PC-9 (cell line): ENCODE measurements at regions not wholly inside any gene's neighbourhood (a gene's known extent, or its start where the extent isn't known, plus 50 kb on each side); places are given as distances from the start of the nearest gene placed in this dataset.
"Not testable (repeated sequence)": the region's sequence is repeated elsewhere in the genome, so short reads cannot be mapped to it uniquely, and the experiment has no call there.

ENCODE experiments used
- BruUV-seq: library from RNA; stranded (reverse); fragments of 400-500 nt; replicated peaks from 2 replicates; lab custom pipeline; 2021; lab: Mats Ljungman, UMichigan
- CTCF ChIA-PET: fragments of 300-600 bp; sonication (Branson Sonifier 250); formaldehyde crosslinking; loops from one replicate; lab custom pipeline; 2022; ENCODE audit warnings: antibody characterized with exemption; lab: Charles Lee
- POLR2A ChIA-PET: fragments of 300-600 bp; sonication (Branson Sonifier 250); formaldehyde crosslinking; loops from one replicate; lab custom pipeline; 2022; ENCODE audit warnings: antibody characterized with exemption; ENCODE audit not compliant: unreplicated experiment; lab: Charles Lee
- DNase-seq, 2 experiments: peaks; one replicate each; pipeline versions ENCODE4 v3.0.0 to v3.0.0-alpha.2; 2015 to 2022; ENCODE audit warnings: mixed read lengths in 1 of 2
- H2AFZ ChIP-seq: fragments of 200-600 bp; sonication (generic); 2 replicates; pipeline ENCODE4 v1.8.1; 2017; ENCODE audit warnings: antibody characterized with exemption
- H3F3A ChIP-seq: fragments of 200-600 bp; sonication (generic); 2 replicates; pipeline ENCODE4 v1.8.1; 2017; ENCODE audit warnings: antibody characterized with exemption, mild to moderate bottlenecking, low read depth; ENCODE audit not compliant: insufficient read depth
- H3K27ac ChIP-seq: fragments of 200-600 bp; sonication (generic); 2 replicates; pipeline ENCODE4 v1.6.1; 2016; ENCODE audit warnings: mixed run types
- H3K27me3 ChIP-seq: fragments of 200-600 bp; sonication (generic); 2 replicates; pipeline ENCODE4 v1.6.1; 2016; ENCODE audit warnings: low read depth, mixed run types; ENCODE audit not compliant: insufficient read depth
- H3K36me3 ChIP-seq: fragments of 200-600 bp; sonication (generic); 2 replicates; pipeline ENCODE4 v1.6.1; 2016; ENCODE audit warnings: low read depth, mixed run types
- H3K4me1 ChIP-seq: fragments of 200-600 bp; sonication (generic); replicated peaks from 2 replicates; pipeline ENCODE4 v1.6.1; 2016; ENCODE audit warnings: mixed run types; ENCODE audit not compliant: insufficient read depth
- H3K4me2 ChIP-seq: fragments of 200-600 bp; sonication (generic); 2 replicates; pipeline ENCODE4 v1.6.1; 2017; ENCODE audit warnings: mixed run types
- H3K4me3 ChIP-seq: fragments of 200-600 bp; sonication (generic); 2 replicates; pipeline ENCODE4 v1.6.1; 2016; ENCODE audit warnings: mixed run types
- H3K79me2 ChIP-seq: fragments of 200-600 bp; sonication (generic); 2 replicates; pipeline ENCODE4 v1.6.1; 2017; ENCODE audit warnings: low read depth, mixed run types
- H3K9me2 ChIP-seq: fragments of 200-600 bp; sonication (generic); 2 replicates; pipeline ENCODE4 v1.8.1; 2017; ENCODE audit warnings: mild to moderate bottlenecking; ENCODE audit not compliant: insufficient read depth
- H3K9me3 ChIP-seq: fragments of 200-600 bp; sonication (generic); 2 replicates; pipeline ENCODE4 v1.8.1; 2016; ENCODE audit warnings: low read depth; ENCODE audit not compliant: insufficient read depth
- H4K20me1 ChIP-seq: fragments of 200-600 bp; sonication (generic); 2 replicates; pipeline ENCODE4 v1.8.1; 2017; ENCODE audit not compliant: insufficient read depth
- EZH2 ChIP-seq: fragments of 200-600 bp; sonication (generic); IDR thresholded peaks from 2 replicates; pipeline ENCODE4 v1.8.0; 2017; ENCODE audit warnings: antibody characterized with exemption, low read depth
- intact Hi-C: fragments of 100-400 bp; cut with micrococcal nuclease; formaldehyde crosslinking; loops from one replicate; pipeline ENCODE4 v1.10.0; 2022; ENCODE audit not compliant: unreplicated experiment
- TF ChIP-seq, protein P1 (sequence below): fragments of 200-600 bp; sonication (generic); conservative IDR thresholded peaks from 2 replicates; pipeline ENCODE4 v1.6.1; 2017; ENCODE audit warnings: mixed run types, antibody characterized with exemption, mild to moderate bottlenecking, moderate library complexity

DNA sequence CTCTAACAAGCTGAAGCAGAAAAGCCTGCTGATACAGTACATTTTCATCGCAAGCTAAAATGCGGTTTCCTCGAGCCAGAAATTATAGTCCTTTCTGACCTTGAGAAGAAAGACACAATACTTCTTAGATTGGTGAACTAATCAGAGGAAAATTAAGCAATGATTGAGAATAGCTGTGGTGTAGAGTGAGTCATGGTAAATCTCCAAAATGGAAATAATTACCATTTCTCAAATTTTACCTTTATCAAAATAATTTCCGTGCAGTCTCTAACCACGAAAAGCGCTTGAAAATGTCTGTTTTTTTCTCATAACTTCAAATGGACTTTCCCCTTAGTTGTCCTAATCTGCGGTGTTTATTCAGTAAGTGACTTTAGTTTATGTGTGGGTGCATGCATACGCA, 190.2 kb downstream of the CPE start:
- no TSS peak for BruUV-seq
- Histone ChIP-seq H3F3A (no peaks in the 10 kb centered on the region), H3K36me3 (no peaks in the 10 kb centered on the region), H3K79me2 (no peaks in the 10 kb centered on the region), H3K9me3 (no peaks in the 10 kb centered on the region), H2AFZ (no peak overlapping the region), H3K27me3 (no peaks in the 10 kb centered on the region), H3K4me1 (no peaks in the 10 kb centered on the region), H4K20me1 (no peaks in the 10 kb centered on the region), H3K4me3 (no peak overlapping the region), H3K9me2 (no peaks in the 10 kb centered on the region), H3K4me2 (no peak overlapping the region), H3K27ac (no peak overlapping the region)
- CTCF ChIA-PET: no interaction called here
- POLR2A ChIA-PET: no interaction called here
- no peak for DNase-seq
- TF ChIP-seq, protein P1, sequence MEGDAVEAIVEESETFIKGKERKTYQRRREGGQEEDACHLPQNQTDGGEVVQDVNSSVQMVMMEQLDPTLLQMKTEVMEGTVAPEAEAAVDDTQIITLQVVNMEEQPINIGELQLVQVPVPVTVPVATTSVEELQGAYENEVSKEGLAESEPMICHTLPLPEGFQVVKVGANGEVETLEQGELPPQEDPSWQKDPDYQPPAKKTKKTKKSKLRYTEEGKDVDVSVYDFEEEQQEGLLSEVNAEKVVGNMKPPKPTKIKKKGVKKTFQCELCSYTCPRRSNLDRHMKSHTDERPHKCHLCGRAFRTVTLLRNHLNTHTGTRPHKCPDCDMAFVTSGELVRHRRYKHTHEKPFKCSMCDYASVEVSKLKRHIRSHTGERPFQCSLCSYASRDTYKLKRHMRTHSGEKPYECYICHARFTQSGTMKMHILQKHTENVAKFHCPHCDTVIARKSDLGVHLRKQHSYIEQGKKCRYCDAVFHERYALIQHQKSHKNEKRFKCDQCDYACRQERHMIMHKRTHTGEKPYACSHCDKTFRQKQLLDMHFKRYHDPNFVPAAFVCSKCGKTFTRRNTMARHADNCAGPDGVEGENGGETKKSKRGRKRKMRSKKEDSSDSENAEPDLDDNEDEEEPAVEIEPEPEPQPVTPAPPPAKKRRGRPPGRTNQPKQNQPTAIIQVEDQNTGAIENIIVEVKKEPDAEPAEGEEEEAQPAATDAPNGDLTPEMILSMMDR: no peak
- TF ChIP-seq EZH2: no peak
- intact Hi-C loops: no loop called here

DNA sequence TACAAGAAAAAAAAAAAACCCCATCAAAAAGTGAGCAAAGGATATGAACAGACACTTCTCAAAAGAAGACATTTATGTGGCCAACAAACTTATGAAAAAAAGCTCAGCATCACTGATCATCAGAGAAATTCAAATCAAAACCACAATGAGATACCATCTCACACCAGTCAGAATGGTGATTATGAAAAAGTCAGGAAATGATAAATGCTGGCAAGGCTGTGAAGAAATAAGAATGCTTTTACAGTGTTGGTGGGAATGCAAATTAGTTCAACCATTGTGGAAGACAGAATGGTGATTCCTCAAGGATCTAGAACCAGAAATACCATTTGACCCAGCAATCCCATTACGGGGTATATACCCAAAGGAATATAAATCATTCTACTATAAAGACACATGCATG, 192.7 kb downstream of the CPE start:
- POLR2A ChIA-PET: not testable (repeated sequence)

DNA sequence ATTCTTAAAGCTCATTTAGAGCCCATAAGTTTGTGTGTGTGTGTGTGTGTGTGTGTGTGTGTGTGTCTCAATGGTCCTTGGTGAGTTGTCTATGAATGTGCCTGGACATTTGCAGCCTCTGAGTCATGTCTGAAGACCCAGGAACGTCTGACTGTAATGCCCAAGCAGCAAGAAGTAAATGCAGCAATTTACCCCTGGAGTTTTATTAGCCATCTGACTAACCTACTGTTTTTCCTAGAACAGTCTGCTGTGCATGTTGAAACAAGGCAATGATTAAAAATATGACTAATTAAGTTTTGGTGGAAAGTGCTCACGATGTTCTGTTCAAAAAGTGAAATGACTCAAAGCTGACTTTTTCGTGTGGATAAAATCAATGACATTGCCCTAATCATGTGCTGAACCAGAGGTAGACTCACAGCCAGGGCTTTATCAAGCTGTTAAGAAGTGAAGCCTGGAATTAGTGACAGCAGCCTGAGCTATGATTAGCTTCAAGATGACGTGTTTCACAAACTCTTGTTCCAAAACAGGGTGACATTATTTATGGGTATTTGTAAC, 201.6 kb downstream of the CPE start:
- intact Hi-C loops: no loop called here
- ChIA-PET CTCF (no interaction called here), POLR2A (interaction anchor here (0.5 kb wide), 1 partner anchor 21 kb away, joined by 4 read pairs; no protein-coding TSS in a partner anchor)
- H3K9me3 ChIP-seq: no peaks in the 10 kb centered on the region
- no peak overlapping the region for H3K4me2 ChIP-seq
- no peaks in the 10 kb centered on the region for H3K4me1 ChIP-seq
- H3K4me3 ChIP-seq: no peak overlapping the region
- TF ChIP-seq EZH2: no peak
- TF ChIP-seq, protein P1: no peak
- no peak for DNase-seq
- no peaks in the 10 kb centered on the region for H3K27me3 ChIP-seq
- no peak overlapping the region for H3K27ac ChIP-seq
- H3K36me3 ChIP-seq: no peaks in the 10 kb centered on the region
- H2AFZ ChIP-seq: peak overlapping the region; percentile 55; the same call in 1 of the 2 replicates
- BruUV-seq: no TSS peak
- H3F3A ChIP-seq: no peaks in the 10 kb centered on the region
- H4K20me1 ChIP-seq: no peaks in the 10 kb centered on the region
- H3K9me2 ChIP-seq: no peaks in the 10 kb centered on the region
- H3K79me2 ChIP-seq: no peaks in the 10 kb centered on the region

More for the DNA sequence above, 192.7 kb downstream of the CPE start:
- H2AFZ ChIP-seq, H3K9me2 ChIP-seq, DNase-seq, H3K9me3 ChIP-seq, H4K20me1 ChIP-seq, H3K4me2 ChIP-seq, H3K4me1 ChIP-seq, H3K4me3 ChIP-seq, CTCF ChIA-PET, H3K36me3 ChIP-seq, H3K79me2 ChIP-seq, H3F3A ChIP-seq, H3K27ac ChIP-seq, intact Hi-C loops, BruUV-seq, H3K27me3 ChIP-seq: not testable (repeated sequence)

DNA sequence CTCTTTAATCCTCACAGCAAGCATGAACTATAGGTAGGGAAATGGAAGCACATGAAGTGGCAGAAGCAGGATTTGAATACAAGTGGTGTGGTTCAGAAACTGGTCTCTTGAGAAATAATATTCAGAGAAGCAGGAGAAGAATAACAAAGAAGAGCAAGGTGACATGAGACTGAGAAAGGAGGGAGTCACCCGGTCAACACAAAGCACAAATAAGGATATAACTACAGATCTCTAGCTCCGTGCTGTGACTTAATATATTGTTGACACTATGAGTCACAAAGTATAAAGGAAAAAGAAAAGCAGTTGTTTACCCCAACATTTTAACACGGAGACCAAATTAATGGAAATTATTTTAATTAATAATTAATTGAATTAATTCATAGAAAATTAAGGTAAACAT, 204.5 kb downstream of the CPE start:
- Histone ChIP-seq H2AFZ (no peak overlapping the region), H3F3A (no peaks in the 10 kb centered on the region), H3K27me3 (no peaks in the 10 kb centered on the region), H3K9me2 (no peaks in the 10 kb centered on the region), H4K20me1 (no peaks in the 10 kb centered on the region), H3K4me2 (no peak overlapping the region), H3K36me3 (no peaks in the 10 kb centered on the region), H3K4me3 (no peak overlapping the region), H3K9me3 (no peaks in the 10 kb centered on the region), H3K4me1 (no peaks in the 10 kb centered on the region), H3K79me2 (no peaks in the 10 kb centered on the region), H3K27ac (no peak overlapping the region)
- no peak for DNase-seq
- intact Hi-C loops: no loop called here
- CTCF ChIA-PET: interaction anchor here (0.6 kb wide), 1 partner anchor 568 kb away, joined by 3 read pairs; no protein-coding TSS in a partner anchor
- POLR2A ChIA-PET: no interaction called here
- BruUV-seq: no TSS peak
- TF ChIP-seq, protein P1: no peak
- no peak for TF ChIP-seq EZH2
